ENCODE measurements at regions not wholly inside any gene's neighbourhood (a gene's known extent, or its start where the extent isn't known, plus 50 kb on each side); places are given as distances from the start of the nearest gene placed in this dataset.

DNA sequence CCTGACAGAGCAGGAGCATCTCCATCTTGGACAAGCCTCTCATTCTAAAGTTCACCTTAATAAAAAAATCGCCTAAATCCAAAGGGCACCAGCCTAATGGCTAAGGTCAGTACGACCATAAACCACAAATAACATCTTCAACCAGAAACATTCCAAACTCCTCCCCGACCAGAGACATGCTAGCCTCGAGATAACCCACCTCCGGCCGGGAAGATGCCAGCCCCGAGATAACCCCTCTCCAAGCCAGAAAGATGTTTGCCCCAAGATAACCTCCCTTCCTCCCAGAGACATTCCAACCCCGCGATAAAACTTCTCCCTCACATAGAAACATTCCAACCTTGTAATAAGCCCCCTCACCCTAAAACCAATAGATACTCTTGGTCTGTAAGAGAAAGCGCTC is 86.8 kb upstream of the PKP2 start:
- TF ChIP-seq, protein P1, sequence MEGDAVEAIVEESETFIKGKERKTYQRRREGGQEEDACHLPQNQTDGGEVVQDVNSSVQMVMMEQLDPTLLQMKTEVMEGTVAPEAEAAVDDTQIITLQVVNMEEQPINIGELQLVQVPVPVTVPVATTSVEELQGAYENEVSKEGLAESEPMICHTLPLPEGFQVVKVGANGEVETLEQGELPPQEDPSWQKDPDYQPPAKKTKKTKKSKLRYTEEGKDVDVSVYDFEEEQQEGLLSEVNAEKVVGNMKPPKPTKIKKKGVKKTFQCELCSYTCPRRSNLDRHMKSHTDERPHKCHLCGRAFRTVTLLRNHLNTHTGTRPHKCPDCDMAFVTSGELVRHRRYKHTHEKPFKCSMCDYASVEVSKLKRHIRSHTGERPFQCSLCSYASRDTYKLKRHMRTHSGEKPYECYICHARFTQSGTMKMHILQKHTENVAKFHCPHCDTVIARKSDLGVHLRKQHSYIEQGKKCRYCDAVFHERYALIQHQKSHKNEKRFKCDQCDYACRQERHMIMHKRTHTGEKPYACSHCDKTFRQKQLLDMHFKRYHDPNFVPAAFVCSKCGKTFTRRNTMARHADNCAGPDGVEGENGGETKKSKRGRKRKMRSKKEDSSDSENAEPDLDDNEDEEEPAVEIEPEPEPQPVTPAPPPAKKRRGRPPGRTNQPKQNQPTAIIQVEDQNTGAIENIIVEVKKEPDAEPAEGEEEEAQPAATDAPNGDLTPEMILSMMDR (IDR thresholded peaks at IDR 0.05) = no peak
- TF ChIP-seq EZH2 (IDR thresholded peaks at IDR 0.05) (no peak), EZH2phosphoT487 (IDR thresholded peaks at IDR 0.05) (no peak)

Data from neural progenitor cell (in vitro differentiated cells).